ENCODE measurements at regions not wholly inside any gene's neighbourhood (a gene's known extent, or its start where the extent isn't known, plus 50 kb on each side); places are given as distances from the start of the nearest gene placed in this dataset.
A peak's percentile ranks its signal among the peaks of the same experiment; 100 is the strongest.
"Not testable (repeated sequence)": the region's sequence is repeated elsewhere in the genome, so short reads cannot be mapped to it uniquely, and the experiment has no call there.

DNA sequence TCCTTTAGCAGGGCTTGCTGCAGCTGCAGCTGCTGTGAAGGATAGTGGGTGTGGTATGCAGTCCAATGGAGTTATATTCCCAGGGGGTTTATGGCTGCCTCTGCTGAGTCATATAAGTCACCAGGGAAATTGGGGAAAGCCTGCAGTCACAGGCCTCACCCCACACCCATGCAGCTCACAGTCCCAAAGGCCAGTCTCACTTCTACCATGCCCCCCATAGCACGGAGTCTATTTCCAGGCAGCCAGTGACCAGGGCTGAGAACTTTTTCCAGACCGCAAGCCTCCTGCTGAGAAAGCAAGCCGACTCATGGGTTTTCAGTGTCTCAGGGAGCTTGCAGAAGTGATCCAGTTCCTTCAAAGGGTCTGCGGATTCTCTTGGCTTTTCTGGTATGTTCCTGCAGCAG is 322.4 kb upstream of the CLEC14A start:
- TF ChIP-seq, protein P1, sequence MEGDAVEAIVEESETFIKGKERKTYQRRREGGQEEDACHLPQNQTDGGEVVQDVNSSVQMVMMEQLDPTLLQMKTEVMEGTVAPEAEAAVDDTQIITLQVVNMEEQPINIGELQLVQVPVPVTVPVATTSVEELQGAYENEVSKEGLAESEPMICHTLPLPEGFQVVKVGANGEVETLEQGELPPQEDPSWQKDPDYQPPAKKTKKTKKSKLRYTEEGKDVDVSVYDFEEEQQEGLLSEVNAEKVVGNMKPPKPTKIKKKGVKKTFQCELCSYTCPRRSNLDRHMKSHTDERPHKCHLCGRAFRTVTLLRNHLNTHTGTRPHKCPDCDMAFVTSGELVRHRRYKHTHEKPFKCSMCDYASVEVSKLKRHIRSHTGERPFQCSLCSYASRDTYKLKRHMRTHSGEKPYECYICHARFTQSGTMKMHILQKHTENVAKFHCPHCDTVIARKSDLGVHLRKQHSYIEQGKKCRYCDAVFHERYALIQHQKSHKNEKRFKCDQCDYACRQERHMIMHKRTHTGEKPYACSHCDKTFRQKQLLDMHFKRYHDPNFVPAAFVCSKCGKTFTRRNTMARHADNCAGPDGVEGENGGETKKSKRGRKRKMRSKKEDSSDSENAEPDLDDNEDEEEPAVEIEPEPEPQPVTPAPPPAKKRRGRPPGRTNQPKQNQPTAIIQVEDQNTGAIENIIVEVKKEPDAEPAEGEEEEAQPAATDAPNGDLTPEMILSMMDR (IDR thresholded peaks at IDR 0.05; ENCODE audit: control insufficient read depth, insufficient read depth, low read depth, low read length, missing control alignments): no peak
- DNase-seq (ENCODE audit: low read depth): peak; percentile 87
- H3K4me3 ChIP-seq (ENCODE audit: control insufficient read depth, low read depth, low read length): no peak overlapping the region

DNA sequence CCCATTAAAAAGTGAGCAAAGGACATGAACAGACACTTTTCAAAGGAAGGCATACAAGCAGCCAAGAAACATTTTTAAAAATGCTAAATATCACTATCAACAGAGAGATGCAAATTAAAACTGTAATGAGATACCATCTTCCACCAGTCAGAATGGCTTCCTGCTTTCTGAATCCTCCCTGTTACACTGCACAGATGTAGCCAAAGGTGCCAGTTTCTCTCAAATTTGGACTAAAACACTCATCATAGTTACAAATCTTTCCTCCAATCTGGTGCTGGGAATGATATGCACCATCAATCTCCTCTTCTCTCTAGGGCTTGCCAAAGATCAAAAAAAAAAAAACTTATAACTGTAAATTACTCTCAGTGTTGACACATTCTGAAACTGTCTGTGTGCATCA is 311.8 kb upstream of the CLEC14A start:
- no peak for DNase-seq (ENCODE audit: low read depth)
- TF ChIP-seq, protein P1 (IDR thresholded peaks at IDR 0.05; ENCODE audit: control insufficient read depth, insufficient read depth, low read depth, low read length, missing control alignments): no peak
- H3K4me3 ChIP-seq (ENCODE audit: control insufficient read depth, low read depth, low read length): no peak overlapping the region

DNA sequence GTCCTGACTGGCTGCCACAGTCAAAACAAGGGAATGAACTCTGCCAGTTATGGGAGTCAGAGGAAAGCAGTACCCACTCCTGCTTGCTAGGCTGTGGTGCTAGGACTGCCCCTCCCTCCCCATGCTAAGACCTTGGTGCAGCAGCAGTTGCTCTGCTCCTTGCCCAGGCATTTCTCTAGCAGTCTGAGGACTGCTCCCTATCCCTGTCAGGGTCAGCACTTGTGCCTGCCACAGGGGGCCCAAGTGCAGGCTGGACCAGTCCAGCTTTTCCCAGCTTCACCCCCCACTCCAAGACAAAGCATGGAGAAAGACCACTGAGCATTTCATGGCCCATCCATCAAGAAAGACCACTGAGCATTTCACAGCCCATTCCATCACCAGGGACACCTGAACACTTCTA is 305.8 kb upstream of the CLEC14A start:
- DNase-seq (ENCODE audit: low read depth): no peak
- TF ChIP-seq, protein P1 (IDR thresholded peaks at IDR 0.05; ENCODE audit: control insufficient read depth, insufficient read depth, low read depth, low read length, missing control alignments): no peak

DNA sequence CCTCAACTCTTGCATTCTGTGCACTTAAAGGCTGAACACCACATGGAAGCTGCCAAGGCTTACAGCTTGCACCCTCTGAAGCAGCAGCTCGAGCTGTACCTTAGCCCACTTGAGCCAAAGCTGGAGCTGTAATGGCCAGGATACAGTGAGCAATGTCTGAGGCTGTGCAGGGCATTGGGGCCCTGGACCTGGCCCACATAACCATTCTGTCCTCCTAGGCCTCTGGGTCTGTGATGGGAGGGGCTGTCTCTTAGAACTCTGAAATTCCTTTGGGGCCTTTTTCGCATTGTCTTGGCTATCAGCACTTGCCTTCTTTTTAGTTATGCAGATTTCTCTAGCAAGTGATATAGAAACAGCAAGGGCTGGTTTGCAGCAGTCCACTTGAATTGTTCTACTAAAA is 303.8 kb upstream of the CLEC14A start:
- DNase-seq (ENCODE audit: low read depth): no peak
- H3K4me3 ChIP-seq (ENCODE audit: control insufficient read depth, low read depth, low read length): no peak overlapping the region
- TF ChIP-seq, protein P1 (IDR thresholded peaks at IDR 0.05; ENCODE audit: control insufficient read depth, insufficient read depth, low read depth, low read length, missing control alignments): no peak

More for the DNA sequence above, 305.8 kb upstream of the CLEC14A start:
- no peak overlapping the region for H3K4me3 ChIP-seq (ENCODE audit: control insufficient read depth, low read depth, low read length)

DNA sequence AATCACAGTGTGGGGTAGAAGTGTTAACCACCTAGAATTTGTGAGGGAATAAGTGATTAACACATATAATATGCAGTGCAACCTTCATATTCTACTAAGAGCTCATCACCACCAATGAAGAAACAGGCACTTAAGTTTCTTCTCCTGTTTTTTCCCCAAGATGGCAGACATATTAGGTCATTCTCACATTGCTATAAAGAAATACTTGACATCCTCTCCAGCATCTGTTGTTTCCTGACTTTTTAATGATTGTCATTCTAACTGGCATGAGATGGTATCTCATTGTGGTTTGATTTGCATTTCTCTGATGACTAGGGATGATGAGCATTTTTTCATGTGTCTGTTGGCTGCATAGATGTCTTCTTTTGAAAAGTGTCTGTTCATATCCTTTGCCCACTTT is 301.5 kb upstream of the CLEC14A start:
- H3K4me3 ChIP-seq (ENCODE audit: control insufficient read depth, low read depth, low read length): not testable (repeated sequence)

DNA sequence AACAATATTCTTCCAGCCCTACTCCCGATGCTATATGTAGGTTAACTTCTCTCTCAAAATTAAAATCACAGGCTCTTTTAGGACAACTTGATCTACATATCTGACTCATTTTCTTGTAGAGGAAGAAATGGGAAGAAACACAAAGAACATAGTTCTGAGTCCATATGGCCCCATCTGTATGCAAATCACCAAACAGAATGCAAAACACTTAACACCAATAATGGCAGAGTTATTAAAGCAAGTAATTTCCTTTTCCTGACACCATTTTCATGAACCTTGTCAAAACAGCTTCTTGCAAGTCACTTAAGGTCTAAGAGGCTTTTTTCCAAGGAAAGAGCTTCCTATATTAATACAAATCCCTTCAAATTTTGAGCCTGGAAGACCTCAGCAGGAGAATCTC is 300.4 kb upstream of the CLEC14A start:
- no peak for DNase-seq (ENCODE audit: low read depth)
- no peak overlapping the region for H3K4me3 ChIP-seq (ENCODE audit: control insufficient read depth, low read depth, low read length)
- TF ChIP-seq, protein P1 (IDR thresholded peaks at IDR 0.05; ENCODE audit: control insufficient read depth, insufficient read depth, low read depth, low read length, missing control alignments): no peak

More for the DNA sequence above, 301.5 kb upstream of the CLEC14A start:
- not testable (repeated sequence) for DNase-seq (ENCODE audit: low read depth)

DNA sequence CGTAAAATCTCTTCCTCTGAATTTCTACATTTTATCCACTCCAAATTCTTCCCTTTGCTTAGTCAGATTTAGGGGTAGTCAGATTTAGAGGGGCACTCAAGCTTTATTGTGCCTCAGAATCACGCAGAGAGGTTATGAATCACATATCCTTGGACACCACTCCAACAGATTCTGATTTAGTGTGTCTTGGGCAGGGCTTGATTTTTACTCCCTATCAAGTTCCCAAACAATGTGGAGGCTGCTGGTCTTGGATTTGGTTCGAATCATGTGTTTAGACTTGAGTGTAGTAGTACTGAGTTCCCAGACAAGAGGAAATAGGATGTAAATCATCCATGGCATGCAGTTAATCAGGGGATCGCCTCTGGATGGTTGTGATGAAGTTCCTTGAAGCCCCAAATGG is 298.1 kb upstream of the CLEC14A start:
- DNase-seq (ENCODE audit: low read depth): no peak
- TF ChIP-seq, protein P1 (IDR thresholded peaks at IDR 0.05; ENCODE audit: control insufficient read depth, insufficient read depth, low read depth, low read length, missing control alignments): no peak
- H3K4me3 ChIP-seq (ENCODE audit: control insufficient read depth, low read depth, low read length): no peak overlapping the region

Measured in AG09309 (cell line).